HT-29 (cell line): ENCODE measurements at regions not wholly inside any gene's neighbourhood (a gene's known extent, or its start where the extent isn't known, plus 50 kb on each side); places are given as distances from the start of the nearest gene placed in this dataset. TPM values are rescaled to one million over a fixed set of nuclear protein-coding genes. Genes with fewer than 3 reads are reported as not detected.

Experiments used
- DNase-seq: peaks from one replicate; pipeline ENCODE4 v3.0.0-alpha.2; 2015; ENCODE audit warnings: low spot score
- small RNA-seq: library from RNA; depleted of rRNA; stranded (forward); fragments of <200 nt; gene quantifications from one replicate; pipeline ENCODE3, GENCODE V24; 2014

DNA sequence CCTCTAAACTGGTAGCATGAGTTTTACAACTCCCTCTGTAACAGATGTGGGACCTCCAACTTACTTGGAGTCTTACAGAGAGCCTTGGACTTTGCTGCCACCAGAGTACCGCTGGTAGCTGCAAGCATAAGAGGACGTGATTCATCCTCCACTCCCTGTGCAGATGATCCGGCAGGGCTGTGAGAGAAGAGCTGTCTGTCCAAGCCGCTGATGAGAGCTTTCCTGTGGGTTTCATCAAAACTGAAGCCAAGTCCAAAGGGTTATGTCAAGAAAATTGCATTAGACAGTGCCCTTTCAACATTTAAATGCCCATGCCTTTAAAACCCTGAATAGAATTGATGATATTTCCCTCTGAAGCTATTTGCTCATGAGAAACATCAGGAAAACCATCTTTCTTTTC, 85.8 kb downstream of the LLPH start:
- DNase-seq, result no peak

DNA sequence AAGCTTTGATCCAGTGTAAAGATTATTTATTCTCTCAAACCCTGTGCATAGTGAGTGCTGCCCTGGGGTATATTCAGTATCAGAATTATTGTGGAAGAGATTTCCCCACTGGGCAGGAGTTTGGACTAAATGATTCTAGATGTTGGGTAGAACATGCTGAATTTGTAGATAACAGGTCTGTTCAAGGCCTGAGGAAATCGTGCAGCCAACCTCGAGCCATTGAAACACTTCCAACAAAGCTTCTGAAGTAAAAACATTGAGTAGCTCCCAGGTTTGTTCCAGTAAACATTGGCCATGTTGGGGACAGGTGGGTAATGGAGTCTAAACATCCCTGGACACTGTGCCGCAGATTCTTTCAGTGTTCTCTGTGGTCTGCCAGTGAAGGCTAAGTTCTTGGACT, 87.5 kb downstream of the LLPH start:
- no peak for DNase-seq

DNA sequence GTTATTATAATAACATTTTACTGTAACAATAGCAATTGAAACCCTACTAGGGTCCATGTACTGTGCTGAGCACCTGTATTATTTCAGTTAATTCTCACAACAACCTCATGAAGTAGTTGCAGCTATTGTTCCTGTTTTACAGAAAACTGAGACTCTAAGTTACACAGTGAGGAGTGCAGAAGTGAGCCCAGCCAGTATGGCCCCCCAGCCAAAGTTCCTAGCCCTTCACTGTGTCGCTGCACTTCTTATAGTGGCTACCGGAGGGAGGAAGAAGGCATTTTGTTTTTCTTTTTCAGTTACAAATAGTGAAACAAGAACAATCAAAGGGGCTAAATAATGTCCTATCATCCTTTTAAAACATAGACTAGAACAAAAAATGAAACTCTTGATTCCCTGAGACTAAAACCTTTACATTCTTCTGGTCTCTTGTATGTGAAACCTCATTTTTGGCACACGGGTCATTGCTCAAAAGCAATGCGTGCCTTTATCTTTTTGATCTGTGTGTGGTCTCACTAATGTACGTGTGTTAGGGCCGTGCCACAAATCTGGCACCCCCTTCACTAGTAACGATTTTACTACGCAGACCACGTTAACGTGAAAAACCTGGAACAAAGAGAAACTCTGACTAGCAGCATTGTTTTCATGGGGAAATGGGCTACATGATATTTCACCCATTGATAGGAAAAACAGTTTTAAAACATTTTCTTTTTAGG, 88.7 kb downstream of the LLPH start:
- no peak for DNase-seq

DNA sequence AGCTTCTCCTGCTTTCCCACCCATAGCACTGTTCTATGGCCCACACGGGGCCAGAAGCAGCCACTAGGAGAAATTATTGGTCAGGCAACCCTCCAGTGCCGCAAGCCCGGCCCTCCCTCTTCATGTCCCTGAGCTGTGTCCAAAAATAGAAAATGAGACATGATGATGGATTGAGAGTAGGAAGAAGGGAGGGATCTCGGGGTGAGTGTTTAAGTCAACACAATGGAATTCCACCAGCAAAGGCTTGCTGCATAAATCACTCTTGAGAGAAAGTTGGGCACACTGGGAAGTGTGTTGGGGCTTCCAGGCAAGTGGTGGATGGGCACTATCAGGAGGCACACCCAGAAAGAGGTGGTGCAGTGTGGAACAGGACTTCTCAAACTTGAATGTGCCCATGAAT, 94.2 kb downstream of the LLPH start:
- DNase-seq, result peak; percentile 18

DNA sequence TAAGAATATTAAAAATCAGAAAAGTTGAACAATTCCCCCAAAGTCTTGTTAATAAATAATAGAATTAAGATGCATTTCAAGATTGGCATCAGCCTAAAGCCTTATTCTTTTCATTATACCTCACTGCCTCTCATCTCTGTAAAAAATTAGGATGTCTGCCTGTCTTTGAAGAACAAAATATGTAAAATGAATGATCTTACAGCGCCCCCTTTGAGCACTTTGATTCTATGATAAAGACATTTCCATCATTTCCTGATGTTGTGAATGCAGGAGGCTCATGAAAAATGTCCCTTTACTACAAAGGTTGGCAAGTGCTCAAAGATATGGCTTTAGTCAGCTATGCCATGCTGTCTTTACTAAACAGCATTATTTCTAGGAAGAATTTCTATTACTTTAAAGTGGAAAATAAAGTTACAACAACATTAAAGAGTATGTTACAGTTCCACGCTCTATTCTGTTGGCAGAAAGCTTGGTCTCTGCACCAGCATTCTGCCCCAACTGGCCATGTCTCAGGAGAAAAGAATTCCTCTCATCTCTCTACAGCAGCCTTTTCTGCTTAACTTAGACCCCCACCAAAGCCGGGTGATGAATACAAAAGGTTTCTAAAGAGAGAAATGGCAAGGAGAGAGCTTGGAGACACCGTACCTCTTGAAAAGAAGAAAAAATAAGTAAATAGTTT, 95.1 kb downstream of the LLPH start:
- peak; percentile 71 for DNase-seq

DNA sequence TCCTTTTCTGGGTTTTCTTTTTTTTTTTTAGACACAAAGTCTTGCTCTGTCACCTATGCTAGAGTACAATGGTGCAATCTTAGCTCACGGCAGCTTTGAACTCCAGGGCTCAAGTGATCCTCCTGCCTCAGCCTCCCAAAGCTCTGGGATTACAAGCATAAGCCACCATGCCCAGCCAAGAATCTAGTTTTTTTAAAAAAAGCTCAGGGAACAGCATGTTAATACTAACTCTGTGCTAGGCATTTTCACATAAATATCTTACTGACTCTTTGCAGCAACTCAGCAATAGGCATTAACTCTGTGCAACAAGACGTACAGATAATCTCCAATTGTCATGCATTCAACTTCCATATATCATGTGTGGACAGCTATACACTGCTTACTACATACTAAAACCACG, 97.4 kb downstream of the LLPH start:
- DNase-seq, result no peak

DNA sequence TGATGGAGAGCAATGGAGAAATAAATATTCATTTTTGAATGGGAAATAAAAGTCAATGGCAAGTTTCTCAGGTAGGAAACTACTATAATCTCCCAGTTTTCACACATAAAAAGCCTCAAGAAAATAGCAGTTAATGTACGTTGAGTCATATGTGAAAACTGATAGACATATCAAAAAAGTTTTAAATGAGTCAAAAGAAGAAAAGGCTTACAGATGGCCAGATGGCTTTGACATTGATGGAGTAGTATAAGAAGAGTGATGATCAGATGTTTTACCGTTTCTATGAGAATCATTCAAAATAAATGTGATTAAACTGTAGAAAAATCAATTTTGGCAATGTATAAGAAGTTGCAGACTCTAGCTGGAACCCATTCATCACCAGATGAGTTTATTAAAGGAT, 97.8 kb downstream of the LLPH start:
- DNase-seq, result no peak

DNA sequence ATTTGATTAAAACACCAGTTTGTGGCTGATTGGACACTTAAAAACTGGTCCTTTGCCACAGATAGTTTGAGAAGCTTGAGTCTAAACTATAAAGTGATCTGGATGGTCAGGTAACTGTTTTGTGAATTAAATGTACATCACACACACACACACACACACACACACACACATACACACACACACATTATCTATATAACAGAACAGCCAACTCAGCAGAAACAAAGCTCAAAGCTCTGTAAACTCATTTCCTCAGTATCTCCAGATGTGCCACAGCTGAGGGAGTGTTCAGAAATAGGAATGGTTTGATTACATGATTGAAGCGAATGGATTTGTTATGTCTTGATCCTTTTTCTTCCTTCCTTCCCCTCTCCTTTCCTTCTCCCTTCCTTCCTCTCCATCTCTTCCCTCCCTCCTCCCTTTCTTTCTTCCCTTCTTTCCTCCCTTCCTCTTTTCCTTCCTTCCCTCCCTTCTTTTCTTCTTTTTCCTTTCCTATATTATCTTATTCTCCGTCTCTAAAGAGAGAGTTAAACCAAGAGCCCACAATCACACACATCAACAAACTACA, 100.3 kb downstream of the LLPH start:
- no peak for DNase-seq

DNA sequence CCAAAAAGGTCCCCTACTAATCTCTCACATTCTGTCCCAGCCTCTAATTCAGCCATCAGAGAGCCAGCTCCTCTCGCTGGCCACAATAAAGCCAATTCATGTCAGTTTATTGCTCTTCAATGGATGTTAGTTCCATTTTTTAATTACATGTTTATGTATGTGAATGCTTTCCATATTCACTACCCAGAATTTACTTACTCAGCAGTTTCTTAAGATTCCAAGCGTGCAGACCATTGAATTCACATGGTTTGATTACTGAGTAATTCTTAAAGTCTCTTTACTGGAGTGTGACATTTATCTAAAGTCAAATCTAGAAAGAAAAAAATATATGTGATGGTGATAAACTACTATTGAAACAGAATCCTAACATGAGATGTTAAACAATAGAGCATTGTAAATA, 102.2 kb downstream of the LLPH start:
- DNase-seq, result no peak

DNA sequence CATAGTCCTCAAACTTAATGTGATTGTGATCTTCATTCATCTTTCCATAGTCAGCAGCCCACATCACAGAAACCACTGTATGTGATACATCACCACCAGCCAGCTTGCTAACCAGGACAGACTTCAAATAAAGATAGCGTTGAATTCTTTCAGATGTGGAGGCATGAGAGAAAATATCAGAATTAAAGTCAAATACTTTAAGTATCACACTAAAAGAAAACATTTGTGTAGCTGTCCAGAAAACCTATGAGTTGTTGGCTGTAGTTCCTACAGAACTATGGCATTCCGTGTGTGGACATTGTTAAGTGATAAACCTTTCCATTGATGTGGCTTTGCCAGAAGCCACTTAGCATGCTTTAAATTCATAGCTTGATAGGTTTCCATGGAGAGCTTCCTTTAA, 105.1 kb downstream of the LLPH start:
- DNase-seq, result peak; percentile 50

DNA sequence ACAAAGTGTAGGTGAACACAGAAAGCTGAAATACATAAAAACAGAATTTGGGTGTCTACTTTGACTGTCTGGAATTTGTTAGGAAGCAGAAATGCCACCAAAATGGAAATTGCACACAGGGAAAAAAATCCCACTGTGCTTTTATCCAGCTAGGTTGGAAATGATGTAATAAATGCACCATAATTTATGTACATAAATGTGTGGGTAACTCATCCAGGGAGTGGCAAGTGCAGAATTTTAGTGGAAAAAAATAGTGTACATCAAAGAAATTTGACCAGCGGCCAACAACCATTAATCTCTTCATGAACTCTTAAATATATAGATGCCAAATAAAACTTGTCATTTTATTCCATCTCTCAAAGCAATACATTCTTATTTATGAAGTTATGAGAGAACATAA, 105.6 kb downstream of the LLPH start:
- peak; percentile 21 for DNase-seq

DNA sequence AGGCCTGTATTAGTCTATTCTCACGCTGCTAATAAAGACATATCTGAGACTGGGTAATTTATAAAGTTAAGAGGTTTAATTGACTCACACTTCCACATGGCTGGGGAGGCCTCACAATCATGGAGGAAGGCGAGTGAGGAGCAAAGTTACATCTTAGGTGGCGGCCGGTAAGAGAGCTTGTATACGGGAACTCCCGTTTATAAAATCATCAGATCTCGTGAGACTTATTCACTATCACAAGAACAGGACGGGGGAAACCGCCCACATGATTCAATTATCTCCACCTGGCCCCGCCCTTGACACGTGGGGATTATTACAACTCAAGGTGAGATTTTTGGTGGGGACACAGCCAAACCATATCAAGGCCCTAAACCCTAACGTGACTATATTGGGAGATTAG, 110.1 kb downstream of the LLPH start:
- DNase-seq, result no peak

DNA sequence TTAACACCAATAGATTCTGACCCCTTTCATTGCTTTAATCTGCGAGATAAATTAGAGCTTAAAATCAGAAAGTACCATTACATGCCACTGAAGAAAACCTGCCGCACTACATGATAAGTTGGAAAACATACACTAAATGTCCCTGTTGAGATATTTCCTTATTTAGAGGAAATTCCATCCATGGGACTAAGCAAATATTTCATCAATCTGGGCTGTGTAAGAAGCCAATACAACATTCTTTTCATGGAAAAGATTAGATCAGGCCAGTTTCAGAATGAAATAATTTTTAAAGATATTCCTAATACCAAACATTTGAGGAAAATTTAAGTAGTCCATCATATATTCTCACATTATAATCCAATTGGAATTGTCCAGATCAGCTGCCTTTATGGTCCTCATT, 112.8 kb downstream of the LLPH start:
- DNase-seq, result no peak

Small RNA genes in the stretch of these regions (small RNA-seq; reads per million reads assigned to genes)
- gene MIR6074 (not detected), gene RNA5SP362 (not detected)
